ENCODE measurements at regions not wholly inside any gene's neighbourhood (a gene's known extent, or its start where the extent isn't known, plus 50 kb on each side); places are given as distances from the start of the nearest gene placed in this dataset.

GRCh38 chr13:106362707-106363106 is 172.8 kb downstream of the EFNB2 start:
- Mint-ChIP-seq H3K9me3 (peaks cover 11% of the 10 kb centered on the region), H3K36me3 (ENCODE audit: low read depth) (peaks cover 6% of the 10 kb centered on the region), H3K4me3 (no peak overlapping the region), H3K27me3 (ENCODE audit: insufficient read depth) (peaks cover 3% of the 10 kb centered on the region), H3K4me1 (ENCODE audit: low read depth) (peaks cover 5% of the 10 kb centered on the region), H3K27ac (no peak overlapping the region)
- TF ChIP-seq, protein P1, sequence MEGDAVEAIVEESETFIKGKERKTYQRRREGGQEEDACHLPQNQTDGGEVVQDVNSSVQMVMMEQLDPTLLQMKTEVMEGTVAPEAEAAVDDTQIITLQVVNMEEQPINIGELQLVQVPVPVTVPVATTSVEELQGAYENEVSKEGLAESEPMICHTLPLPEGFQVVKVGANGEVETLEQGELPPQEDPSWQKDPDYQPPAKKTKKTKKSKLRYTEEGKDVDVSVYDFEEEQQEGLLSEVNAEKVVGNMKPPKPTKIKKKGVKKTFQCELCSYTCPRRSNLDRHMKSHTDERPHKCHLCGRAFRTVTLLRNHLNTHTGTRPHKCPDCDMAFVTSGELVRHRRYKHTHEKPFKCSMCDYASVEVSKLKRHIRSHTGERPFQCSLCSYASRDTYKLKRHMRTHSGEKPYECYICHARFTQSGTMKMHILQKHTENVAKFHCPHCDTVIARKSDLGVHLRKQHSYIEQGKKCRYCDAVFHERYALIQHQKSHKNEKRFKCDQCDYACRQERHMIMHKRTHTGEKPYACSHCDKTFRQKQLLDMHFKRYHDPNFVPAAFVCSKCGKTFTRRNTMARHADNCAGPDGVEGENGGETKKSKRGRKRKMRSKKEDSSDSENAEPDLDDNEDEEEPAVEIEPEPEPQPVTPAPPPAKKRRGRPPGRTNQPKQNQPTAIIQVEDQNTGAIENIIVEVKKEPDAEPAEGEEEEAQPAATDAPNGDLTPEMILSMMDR (IDR thresholded peaks at IDR 0.05) = no peak
- no peak for DNase-seq

GRCh38 chr13:106361621-106362020 is 173.8 kb downstream of the EFNB2 start:
- peaks cover 6% of the 10 kb centered on the region for H3K36me3 Mint-ChIP-seq (ENCODE audit: low read depth)
- TF ChIP-seq, protein P1 (IDR thresholded peaks at IDR 0.05) = no peak
- H3K4me3 Mint-ChIP-seq = no peak overlapping the region
- peaks cover 3% of the 10 kb centered on the region for H3K27me3 Mint-ChIP-seq (ENCODE audit: insufficient read depth)
- DNase-seq = no peak
- H3K27ac Mint-ChIP-seq = no peak overlapping the region
- H3K4me1 Mint-ChIP-seq (ENCODE audit: low read depth) = peaks cover 16% of the 10 kb centered on the region
- H3K9me3 Mint-ChIP-seq = peaks cover 11% of the 10 kb centered on the region

DNA sequence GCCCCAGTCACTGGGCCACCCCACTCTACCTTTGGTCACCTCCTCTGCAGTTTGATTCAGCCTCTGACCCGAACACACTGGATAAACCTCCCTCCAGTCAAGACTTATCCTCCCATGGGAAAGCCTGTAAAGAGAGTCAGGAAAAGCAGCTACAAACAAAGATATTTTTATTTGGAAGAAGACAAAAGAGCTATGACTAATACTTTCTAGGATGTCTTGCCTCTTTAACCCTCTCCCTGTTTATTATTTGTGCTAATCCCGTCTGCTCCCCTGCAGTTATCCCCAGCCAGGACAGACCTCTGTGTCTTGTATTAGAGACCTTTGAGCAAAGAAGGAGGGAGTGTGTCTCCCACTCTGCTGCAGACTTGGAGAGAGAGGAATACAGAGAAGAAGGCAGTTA is 178.3 kb downstream of the EFNB2 start:
- Mint-ChIP-seq H3K4me1 (ENCODE audit: low read depth) (peaks cover 11% of the 10 kb centered on the region), H3K4me3 (no peak overlapping the region), H3K36me3 (ENCODE audit: low read depth) (no peaks in the 10 kb centered on the region), H3K9me3 (no peaks in the 10 kb centered on the region), H3K27me3 (ENCODE audit: insufficient read depth) (peaks cover 6% of the 10 kb centered on the region), H3K27ac (no peak overlapping the region)
- TF ChIP-seq, protein P1 (IDR thresholded peaks at IDR 0.05) = no peak
- no peak for DNase-seq

DNA sequence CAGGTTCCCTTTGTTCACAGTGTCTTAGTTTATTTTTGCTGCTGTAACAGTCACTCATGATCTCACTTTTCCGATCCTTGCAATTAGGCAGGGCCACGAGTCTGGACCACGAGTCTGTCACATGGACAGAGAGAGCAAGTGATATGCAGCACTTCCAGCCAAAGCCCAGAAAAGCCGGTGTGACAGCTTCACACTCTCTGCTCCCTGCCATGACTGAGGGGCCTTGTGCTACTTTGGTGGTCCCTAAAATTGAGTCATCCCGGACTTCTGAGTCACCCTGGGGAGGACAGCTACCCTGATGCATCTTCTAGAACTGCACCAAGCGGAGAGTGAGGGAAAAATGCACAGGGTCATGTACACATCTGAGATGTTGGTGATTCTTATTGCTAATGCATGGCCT is 179.6 kb downstream of the EFNB2 start:
- Mint-ChIP-seq H3K9me3 (no peaks in the 10 kb centered on the region), H3K27ac (no peak overlapping the region), H3K27me3 (ENCODE audit: insufficient read depth) (peaks cover 7% of the 10 kb centered on the region), H3K4me3 (no peak overlapping the region), H3K36me3 (ENCODE audit: low read depth) (no peaks in the 10 kb centered on the region), H3K4me1 (ENCODE audit: low read depth) (peaks cover 11% of the 10 kb centered on the region)
- no peak for DNase-seq
- TF ChIP-seq, protein P1 (IDR thresholded peaks at IDR 0.05) = no peak

DNA sequence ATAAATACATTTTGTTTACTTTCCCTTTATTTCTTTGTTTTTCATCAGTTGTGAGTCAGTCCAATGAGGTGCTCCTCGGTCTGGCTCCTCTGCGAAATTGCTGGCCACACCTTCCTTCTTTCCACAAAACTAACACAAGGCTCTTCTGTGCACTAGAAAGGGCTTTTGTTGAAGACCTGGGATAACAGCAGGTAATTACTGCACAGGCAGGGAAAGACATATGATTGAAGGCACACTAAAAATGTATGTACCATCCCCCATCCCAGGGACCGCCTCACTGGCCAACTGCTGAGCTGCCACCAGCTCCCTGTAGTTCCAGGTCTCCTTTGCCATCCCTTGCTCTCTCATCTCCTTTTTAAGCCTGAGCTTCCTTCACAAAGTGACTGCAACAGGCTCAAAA is 180.5 kb downstream of the EFNB2 start:
- Mint-ChIP-seq H3K36me3 (ENCODE audit: low read depth) (no peaks in the 10 kb centered on the region), H3K4me3 (no peak overlapping the region), H3K9me3 (no peaks in the 10 kb centered on the region), H3K27ac (no peak overlapping the region), H3K27me3 (ENCODE audit: insufficient read depth) (peaks cover 14% of the 10 kb centered on the region), H3K4me1 (ENCODE audit: low read depth) (peaks cover 11% of the 10 kb centered on the region)
- TF ChIP-seq, protein P1 (IDR thresholded peaks at IDR 0.05) = no peak
- no peak for DNase-seq

DNA sequence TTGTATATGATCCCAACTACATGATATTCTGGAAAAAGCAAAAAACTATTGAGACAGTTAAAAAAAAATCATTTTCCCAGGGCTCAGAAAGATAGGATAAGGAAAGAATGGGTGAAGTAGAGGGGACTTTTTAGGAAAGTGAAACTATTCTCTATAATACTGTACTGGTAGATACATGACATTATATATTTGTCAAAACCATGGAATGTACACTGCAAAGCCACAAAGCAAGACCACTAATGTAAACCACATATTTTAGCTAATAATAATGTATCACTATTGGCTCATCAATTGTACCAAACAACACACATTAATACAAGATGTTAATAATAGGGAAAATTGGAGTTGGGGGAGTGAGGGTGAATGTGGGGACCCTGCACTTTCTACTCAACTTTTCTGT is 182.6 kb downstream of the EFNB2 start:
- TF ChIP-seq, protein P1 (IDR thresholded peaks at IDR 0.05) = no peak
- Mint-ChIP-seq H3K27ac (no peak overlapping the region), H3K4me3 (no peak overlapping the region), H3K9me3 (no peaks in the 10 kb centered on the region), H3K36me3 (ENCODE audit: low read depth) (no peaks in the 10 kb centered on the region), H3K4me1 (ENCODE audit: low read depth) (peaks cover 23% of the 10 kb centered on the region), H3K27me3 (ENCODE audit: insufficient read depth) (peaks cover 28% of the 10 kb centered on the region)
- no peak for DNase-seq
